Naive thymus-derived CD4-positive, alpha-beta T cell (primary cell): ENCODE measurements at regions not wholly inside any gene's neighbourhood (a gene's known extent, or its start where the extent isn't known, plus 50 kb on each side); places are given as distances from the start of the nearest gene placed in this dataset.

ENCODE experiments used
- ATAC-seq: fragments of 150-1000 bp; cut with Tn5 transposase; 2 replicates; pipeline ENCODE4 v1.10.0; 2021; ENCODE audit warnings: mild to moderate bottlenecking, moderate library complexity
- CTCF ChIA-PET: fragments of 350-600 bp; sonication (Branson Sonifier 250); formaldehyde crosslinking; loops from one replicate; lab custom pipeline; 2021; ENCODE audit warnings: antibody characterized with exemption; lab: Charles Lee
- POLR2A ChIA-PET: fragments of 350-600 bp; sonication (Branson Sonifier 250); formaldehyde crosslinking; loops from one replicate; lab custom pipeline; 2021; ENCODE audit warnings: antibody characterized with exemption, inconsistent platforms; lab: Charles Lee
- DNase-seq, 9 donors: peaks; one replicate each; pipeline versions ENCODE4 v3.0.0 to v3.0.0-alpha.2; 2020 to 2022; ENCODE audit warnings: mixed read lengths in 1 of 9
- H3K27ac ChIP-seq: one replicate; pipeline ENCODE4 v1.7.0; 2013; ENCODE audit warnings: mild to moderate bottlenecking, low read depth, low read length, moderate library complexity
- H3K27me3 ChIP-seq, 2 donors: one replicate each; pipeline ENCODE4 v1.7.0; 2013; ENCODE audit warnings: low read length in 2 of 2, mild to moderate bottlenecking in 2 of 2, moderate library complexity in 2 of 2; ENCODE audit not compliant: control insufficient read depth in 2 of 2, insufficient read depth in 2 of 2
- H3K36me3 ChIP-seq, 3 experiments: 1 replicate in 2 of 3; 2 replicates in 1 of 3; pipeline ENCODE4 v1.7.0; 2013; ENCODE audit warnings: low read length in 3 of 3, mild to moderate bottlenecking in 3 of 3, moderate library complexity in 1 of 3; ENCODE audit not compliant: insufficient read depth in 3 of 3, control insufficient read depth in 2 of 3
- H3K4me1 ChIP-seq, 2 donors: one replicate each; pipeline ENCODE4 v1.7.0; 2013; ENCODE audit warnings: low read length in 2 of 2, mild to moderate bottlenecking in 2 of 2, moderate library complexity in 1 of 2; ENCODE audit not compliant: control insufficient read depth in 2 of 2, insufficient read depth in 2 of 2
- H3K4me3 ChIP-seq: 2 replicates; pipeline ENCODE4 v1.7.0; 2013; ENCODE audit warnings: mild to moderate bottlenecking, low read length
- H3K9me3 ChIP-seq, 3 experiments: 1 replicate in 2 of 3; 2 replicates in 1 of 3; pipeline ENCODE4 v1.7.0; 2013; ENCODE audit warnings: low read length in 3 of 3; ENCODE audit not compliant: control insufficient read depth in 2 of 3
- H3K27ac Mint-ChIP-seq, 9 donors: one replicate each; pipeline ENCODE4 v1.8.0; 2020 to 2022; ENCODE audit warnings: mixed read lengths in 9 of 9, mild to moderate bottlenecking in 8 of 9, moderate library complexity in 5 of 9, inconsistent platforms in 2 of 9
- H3K27me3 Mint-ChIP-seq, 5 donors: one replicate each; pipeline ENCODE4 v1.8.0; 2021 to 2022; ENCODE audit warnings: mixed read lengths in 5 of 5, mild to moderate bottlenecking in 1 of 5
- H3K36me3 Mint-ChIP-seq, 5 donors: one replicate each; pipeline ENCODE4 v1.8.0; 2020 to 2022; ENCODE audit warnings: mixed read lengths in 5 of 5, mild to moderate bottlenecking in 3 of 5, inconsistent platforms in 1 of 5
- H3K4me1 Mint-ChIP-seq, 7 donors: one replicate each; pipeline ENCODE4 v1.8.0; 2020 to 2022; ENCODE audit warnings: mixed read lengths in 7 of 7, mild to moderate bottlenecking in 3 of 7, inconsistent platforms in 1 of 7
- H3K4me3 Mint-ChIP-seq, 10 donors: one replicate each; pipeline ENCODE4 v1.8.0; 2020 to 2022; ENCODE audit warnings: mild to moderate bottlenecking in 10 of 10, mixed read lengths in 10 of 10, moderate library complexity in 6 of 10, inconsistent platforms in 2 of 10
- H3K9me3 Mint-ChIP-seq, 11 donors: one replicate each; pipeline ENCODE4 v1.8.0; 2020 to 2022; ENCODE audit warnings: mixed read lengths in 11 of 11, mild to moderate bottlenecking in 4 of 11, inconsistent platforms in 1 of 11, moderate library complexity in 1 of 11
- intact Hi-C, 2 donors: fragments of 100-400 bp; cut with micrococcal nuclease; formaldehyde crosslinking; loops; one replicate each; pipeline ENCODE4 v1.15.1; 2023

GRCh38 chr10:70950037-70950436, 61.7 kb upstream of the PCBD1 start:
- peaks cover 0 to 7% (median 0%) of the 10 kb centered on the region in 5 donors for H3K27me3 Mint-ChIP-seq
- intact Hi-C loops: no loop called here
- H3K27ac ChIP-seq: no peak overlapping the region
- H3K4me1 Mint-ChIP-seq: no peaks in the 10 kb centered on the region
- ATAC-seq: no peak
- no peak overlapping the region for H3K27ac Mint-ChIP-seq
- H3K27me3 ChIP-seq: no peaks in the 10 kb centered on the region
- POLR2A ChIA-PET: no interaction called here
- CTCF ChIA-PET: no interaction called here
- no peaks in the 10 kb centered on the region for H3K4me1 ChIP-seq
- no peaks in the 10 kb centered on the region for H3K9me3 Mint-ChIP-seq
- H3K36me3 ChIP-seq: no peaks in the 10 kb centered on the region
- H3K36me3 Mint-ChIP-seq: no peaks in the 10 kb centered on the region
- H3K4me3 Mint-ChIP-seq: no peak overlapping the region
- H3K9me3 ChIP-seq: no peaks in the 10 kb centered on the region
- no peak overlapping the region for H3K4me3 ChIP-seq
- no peak for DNase-seq

- Histone ChIP-seq H3K27me3 (no peaks in the 10 kb centered on the region), H3K27ac (no peak overlapping the region)
These were observed 62.4 kb upstream of the PCBD1 start for GRCh38 chr10:70950801-70951200.

GRCh38 chr10:70952401-70952800, 64.0 kb upstream of the PCBD1 start:
- Histone ChIP-seq H3K4me3 (no peak overlapping the region), H3K36me3 (no peaks in the 10 kb centered on the region), H3K27me3 (no peaks in the 10 kb centered on the region), H3K4me1 (no peaks in the 10 kb centered on the region), H3K27ac (no peak overlapping the region), H3K9me3 (no peaks in the 10 kb centered on the region)
- CTCF ChIA-PET: no interaction called here
- POLR2A ChIA-PET: no interaction called here
- intact Hi-C loops: no loop called here
- Mint-ChIP-seq H3K4me3 (no peak overlapping the region), H3K27ac (no peak overlapping the region), H3K36me3 (no peaks in the 10 kb centered on the region), H3K4me1 (no peaks in the 10 kb centered on the region), H3K27me3 (peaks cover 0 to 4% (median 2%) of the 10 kb centered on the region in 5 donors), H3K9me3 (no peaks in the 10 kb centered on the region)
- ATAC-seq: no peak
- no peak for DNase-seq

More at GRCh38 chr10:70950801-70951200, 62.4 kb upstream of the PCBD1 start:
- H3K4me3 ChIP-seq: no peak overlapping the region
- DNase-seq (no peak), ATAC-seq (no peak)
- intact Hi-C loops: no loop called here
- POLR2A ChIA-PET: no interaction called here
- Mint-ChIP-seq H3K4me3 (no peak overlapping the region), H3K9me3 (no peaks in the 10 kb centered on the region), H3K4me1 (no peaks in the 10 kb centered on the region), H3K36me3 (no peaks in the 10 kb centered on the region), H3K27me3 (peaks cover 0 to 7% (median 0%) of the 10 kb centered on the region in 5 donors), H3K27ac (no peak overlapping the region)
- no peaks in the 10 kb centered on the region for H3K4me1 ChIP-seq
- CTCF ChIA-PET: no interaction called here
- H3K9me3 ChIP-seq: no peaks in the 10 kb centered on the region
- H3K36me3 ChIP-seq: no peaks in the 10 kb centered on the region

GRCh38 chr10:70952921-70953320, 64.6 kb upstream of the PCBD1 start:
- H3K27ac Mint-ChIP-seq: no peak overlapping the region
- CTCF ChIA-PET: no interaction called here
- peaks cover 0 to 5% (median 2%) of the 10 kb centered on the region in 5 donors for H3K27me3 Mint-ChIP-seq
- no peaks in the 10 kb centered on the region for H3K9me3 Mint-ChIP-seq
- H3K36me3 ChIP-seq: no peaks in the 10 kb centered on the region
- H3K27me3 ChIP-seq: no peaks in the 10 kb centered on the region
- H3K4me1 ChIP-seq: no peaks in the 10 kb centered on the region
- H3K27ac ChIP-seq: no peak overlapping the region
- DNase-seq (no peak), ATAC-seq (no peak)
- POLR2A ChIA-PET: no interaction called here
- H3K36me3 Mint-ChIP-seq: no peaks in the 10 kb centered on the region
- intact Hi-C loops: no loop called here
- no peaks in the 10 kb centered on the region for H3K4me1 Mint-ChIP-seq
- no peak overlapping the region for H3K4me3 Mint-ChIP-seq
- H3K9me3 ChIP-seq: no peaks in the 10 kb centered on the region
- H3K4me3 ChIP-seq: no peak overlapping the region

GRCh38 chr10:70954381-70955176, 66.2 kb upstream of the PCBD1 start:
- no peaks in the 10 kb centered on the region for H3K4me1 Mint-ChIP-seq
- Histone ChIP-seq H3K9me3 (no peaks in the 10 kb centered on the region), H3K4me1 (no peaks in the 10 kb centered on the region), H3K36me3 (no peaks in the 10 kb centered on the region), H3K4me3 (no peak overlapping the region), H3K27me3 (no peaks in the 10 kb centered on the region), H3K27ac (no peak overlapping the region)
- no peaks in the 10 kb centered on the region for H3K9me3 Mint-ChIP-seq
- ATAC-seq: no peak
- no peak overlapping the region for H3K27ac Mint-ChIP-seq
- no peak for DNase-seq
- no peak overlapping the region for H3K4me3 Mint-ChIP-seq
- ChIA-PET CTCF (no interaction called here), POLR2A (no interaction called here)
- no peaks in the 10 kb centered on the region for H3K36me3 Mint-ChIP-seq
- intact Hi-C loops: no loop called here
- peaks cover 0 to 5% (median 0%) of the 10 kb centered on the region in 5 donors for H3K27me3 Mint-ChIP-seq

GRCh38 chr10:70956029-70956759, 67.8 kb upstream of the PCBD1 start:
- DNase-seq (no peak), ATAC-seq (no peak)
- H3K9me3 Mint-ChIP-seq: no peaks in the 10 kb centered on the region
- H3K27ac ChIP-seq: no peak overlapping the region
- H3K4me3 ChIP-seq: no peak overlapping the region
- no peaks in the 10 kb centered on the region for H3K36me3 ChIP-seq
- no peaks in the 10 kb centered on the region for H3K27me3 ChIP-seq
- POLR2A ChIA-PET: no interaction called here
- H3K4me3 Mint-ChIP-seq: no peak overlapping the region
- intact Hi-C loops: no loop called here
- no peaks in the 10 kb centered on the region for H3K4me1 ChIP-seq
- H3K9me3 ChIP-seq: no peaks in the 10 kb centered on the region
- H3K4me1 Mint-ChIP-seq: no peaks in the 10 kb centered on the region
- H3K27ac Mint-ChIP-seq: no peak overlapping the region
- CTCF ChIA-PET: no interaction called here
- peaks cover 0 to 5% (median 0%) of the 10 kb centered on the region in 5 donors for H3K27me3 Mint-ChIP-seq
- no peaks in the 10 kb centered on the region for H3K36me3 Mint-ChIP-seq

- H3K4me3 ChIP-seq: no peak overlapping the region
- CTCF ChIA-PET: no interaction called here
- H3K4me1 ChIP-seq: no peaks in the 10 kb centered on the region
- H3K27ac ChIP-seq: no peak overlapping the region
- ATAC-seq (no peak), DNase-seq (no peak)
- Mint-ChIP-seq H3K36me3 (no peaks in the 10 kb centered on the region), H3K27me3 (peaks cover 0 to 5% (median 0%) of the 10 kb centered on the region in 5 donors), H3K27ac (no peak overlapping the region), H3K4me3 (no peak overlapping the region), H3K9me3 (no peaks in the 10 kb centered on the region), H3K4me1 (no peaks in the 10 kb centered on the region)
- no peaks in the 10 kb centered on the region for H3K9me3 ChIP-seq
- no peaks in the 10 kb centered on the region for H3K36me3 ChIP-seq
- intact Hi-C loops: no loop called here
- POLR2A ChIA-PET: no interaction called here
- no peaks in the 10 kb centered on the region for H3K27me3 ChIP-seq
These were observed 70.0 kb upstream of the PCBD1 start for GRCh38 chr10:70958396-70958795.
